ENCODE measurements at regions not wholly inside any gene's neighbourhood (a gene's known extent, or its start where the extent isn't known, plus 50 kb on each side); places are given as distances from the start of the nearest gene placed in this dataset.

DNA sequence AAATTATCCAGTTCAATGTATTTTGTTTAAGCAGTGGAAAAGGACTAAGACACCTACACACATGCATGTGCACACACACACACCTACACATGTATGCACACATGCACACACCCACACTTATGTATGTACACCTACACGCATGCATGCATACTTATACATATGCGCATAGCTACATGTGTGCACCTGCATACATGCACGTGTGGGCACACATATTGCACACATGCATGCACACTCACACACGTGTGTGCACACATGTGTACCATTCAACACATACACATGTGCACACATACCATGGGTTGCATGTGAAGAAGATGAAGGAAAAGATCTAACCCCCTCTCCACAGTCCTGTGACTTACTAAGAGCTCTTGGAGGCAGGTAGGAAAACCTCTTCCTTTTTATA lies 122.0 kb upstream of the MAFB start:
- Histone ChIP-seq H3K27ac (ENCODE audit: extremely low read length, insufficient read depth, low read length) (no peak overlapping the region), H3K9me3 (ENCODE audit: low read length) (no peaks in the 10 kb centered on the region), H3K4me2 (ENCODE audit: low read depth, low read length) (no peak overlapping the region), H3K36me3 (replicated peaks in 1 of 2; ENCODE audit: control insufficient read depth in 1 of 2, insufficient read depth in 2 of 2, low read length in 2 of 2) (no peaks in the 10 kb centered on the region), H3K9ac (ENCODE audit: insufficient read depth, low read depth, low read length) (no peak overlapping the region), H3K4me1 (ENCODE audit: insufficient read depth, low read length) (no peaks in the 10 kb centered on the region), H4K20me1 (ENCODE audit: insufficient read depth, low read length) (no peaks in the 10 kb centered on the region), H3K27me3 (ENCODE audit: control insufficient read depth in 1 of 2, insufficient read depth in 2 of 2, low read length in 2 of 2) (peaks cover 3 to 33% of the 10 kb centered on the region in 2 experiments; a peak in 4 of 5 replicates), H3K79me2 (ENCODE audit: insufficient read depth, low read length) (no peaks in the 10 kb centered on the region), H2AFZ (ENCODE audit: low read length) (no peak overlapping the region), H3K4me3 (replicated peaks in 1 of 3; ENCODE audit: insufficient read depth in 1 of 3, low read depth in 2 of 3, low read length in 3 of 3) (no peak overlapping the region)
- in situ Hi-C loops (cut with HindIII; ENCODE audit: extremely low pct_ligation_motif_present, low pct_unique_long_range_greater_than_20kb): no loop called here
- intact Hi-C loops (cut with micrococcal nuclease; ENCODE audit: unreplicated experiment): no loop called here
- ATAC-seq: no peak
- CTCF ChIA-PET (ENCODE audit: low intra/inter-chr PET ratio, low total read pairs): no interaction called here
- DNase-seq (ENCODE audit: low spot score): no peak
- POLR2A ChIA-PET: no interaction called here
- TF ChIP-seq ZBTB34 (CRISPR knock-in tag; IDR thresholded peaks at IDR 0.05): no peak
- TF ChIP-seq, protein P1, sequence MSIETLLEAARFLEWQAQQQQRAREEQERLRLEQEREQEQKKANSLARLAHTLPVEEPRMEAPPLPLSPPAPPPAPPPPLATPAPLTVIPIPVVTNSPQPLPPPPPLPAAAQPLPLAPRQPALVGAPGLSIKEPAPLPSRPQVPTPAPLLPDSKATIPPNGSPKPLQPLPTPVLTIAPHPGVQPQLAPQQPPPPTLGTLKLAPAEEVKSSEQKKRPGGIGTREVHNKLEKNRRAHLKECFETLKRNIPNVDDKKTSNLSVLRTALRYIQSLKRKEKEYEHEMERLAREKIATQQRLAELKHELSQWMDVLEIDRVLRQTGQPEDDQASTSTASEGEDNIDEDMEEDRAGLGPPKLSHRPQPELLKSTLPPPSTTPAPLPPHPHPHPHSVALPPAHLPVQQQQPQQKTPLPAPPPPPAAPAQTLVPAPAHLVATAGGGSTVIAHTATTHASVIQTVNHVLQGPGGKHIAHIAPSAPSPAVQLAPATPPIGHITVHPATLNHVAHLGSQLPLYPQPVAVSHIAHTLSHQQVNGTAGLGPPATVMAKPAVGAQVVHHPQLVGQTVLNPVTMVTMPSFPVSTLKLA (IDR thresholded peaks at IDR 0.05): peak; percentile 99
- 47% methylated on average over 4 of the region's 4 CpGs for WGBS (ENCODE audit: low lambda C conversion rate)
- BruUV-seq (replicated peaks): no TSS peak
- FAIRE-seq: no peak

DNA sequence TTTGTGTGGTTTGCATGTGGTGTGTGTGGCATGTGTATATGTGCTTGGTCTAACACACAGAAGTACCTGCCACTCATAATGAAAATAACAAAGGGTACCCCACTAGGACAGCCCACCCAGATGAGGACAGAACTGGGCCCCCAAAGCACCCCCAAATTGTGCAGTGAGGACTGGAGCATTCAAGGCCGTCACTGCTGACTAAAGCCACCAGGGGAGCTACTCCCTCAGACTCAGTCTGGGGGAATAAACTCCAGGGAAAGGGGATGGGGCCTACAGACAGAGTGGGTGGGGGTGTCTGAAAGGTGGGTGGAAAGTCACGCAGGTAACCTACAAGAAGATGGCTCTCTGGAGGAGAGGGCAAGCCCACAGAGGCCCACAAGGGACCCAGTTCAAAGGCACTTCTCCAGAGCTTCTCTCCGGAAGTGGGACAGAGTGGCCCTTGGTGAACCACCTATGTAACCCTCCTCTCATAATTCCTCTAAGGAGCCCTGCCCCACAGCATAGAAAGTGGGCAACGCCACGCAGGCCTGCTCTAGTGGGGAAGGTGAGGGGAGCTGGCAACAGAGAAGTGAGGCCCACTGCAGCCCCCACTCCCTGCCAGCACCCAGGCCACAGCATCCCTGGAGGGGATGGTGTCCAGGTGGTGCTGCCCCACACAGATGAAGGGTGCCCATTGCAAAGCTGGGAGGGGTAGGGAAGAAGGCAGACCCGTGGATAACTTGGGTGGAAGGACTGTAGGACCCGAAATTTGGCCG lies 122.8 kb upstream of the MAFB start:
- H3K9ac ChIP-seq (ENCODE audit: insufficient read depth, low read depth, low read length): no peak overlapping the region
- in situ Hi-C loops (cut with HindIII; ENCODE audit: extremely low pct_ligation_motif_present, low pct_unique_long_range_greater_than_20kb) (no loop called here), intact Hi-C loops (cut with micrococcal nuclease; ENCODE audit: unreplicated experiment) (no loop called here)
- CTCF ChIA-PET (ENCODE audit: low intra/inter-chr PET ratio, low total read pairs): no interaction called here
- BruUV-seq (replicated peaks): no TSS peak
- no peaks in the 10 kb centered on the region for H3K79me2 ChIP-seq (ENCODE audit: insufficient read depth, low read length)
- ATAC-seq (peak; percentile 44), DNase-seq (ENCODE audit: low spot score) (no peak), FAIRE-seq (no peak)
- no peaks in the 10 kb centered on the region for H3K36me3 ChIP-seq (replicated peaks in 1 of 2; ENCODE audit: control insufficient read depth in 1 of 2, insufficient read depth in 2 of 2, low read length in 2 of 2)
- WGBS (ENCODE audit: low lambda C conversion rate): 13% methylated on average over 8 of the region's 8 CpGs
- POLR2A ChIA-PET: no interaction called here
- no peak overlapping the region for H3K4me2 ChIP-seq (ENCODE audit: low read depth, low read length)
- no peak overlapping the region for H3K27ac ChIP-seq (ENCODE audit: extremely low read length, insufficient read depth, low read length)
- no peaks in the 10 kb centered on the region for H3K4me1 ChIP-seq (ENCODE audit: insufficient read depth, low read length)
- H4K20me1 ChIP-seq (ENCODE audit: insufficient read depth, low read length): no peaks in the 10 kb centered on the region
- peaks cover 2 to 29% of the 10 kb centered on the region in 2 experiments; a peak in 4 of 5 replicates for H3K27me3 ChIP-seq (ENCODE audit: control insufficient read depth in 1 of 2, insufficient read depth in 2 of 2, low read length in 2 of 2)
- no peaks in the 10 kb centered on the region for H3K9me3 ChIP-seq (ENCODE audit: low read length)
- no peak overlapping the region for H2AFZ ChIP-seq (ENCODE audit: low read length)
- no peak overlapping the region for H3K4me3 ChIP-seq (replicated peaks in 1 of 3; ENCODE audit: insufficient read depth in 1 of 3, low read depth in 2 of 3, low read length in 3 of 3)
- TF ChIP-seq THAP11 (CRISPR knock-in tag; IDR thresholded peaks at IDR 0.05): no peak
- TF ChIP-seq POLR2AphosphoS2 (IDR thresholded peaks at IDR 0.05; ENCODE audit: low read depth, low read length): no peak
- TF ChIP-seq, protein P2, sequence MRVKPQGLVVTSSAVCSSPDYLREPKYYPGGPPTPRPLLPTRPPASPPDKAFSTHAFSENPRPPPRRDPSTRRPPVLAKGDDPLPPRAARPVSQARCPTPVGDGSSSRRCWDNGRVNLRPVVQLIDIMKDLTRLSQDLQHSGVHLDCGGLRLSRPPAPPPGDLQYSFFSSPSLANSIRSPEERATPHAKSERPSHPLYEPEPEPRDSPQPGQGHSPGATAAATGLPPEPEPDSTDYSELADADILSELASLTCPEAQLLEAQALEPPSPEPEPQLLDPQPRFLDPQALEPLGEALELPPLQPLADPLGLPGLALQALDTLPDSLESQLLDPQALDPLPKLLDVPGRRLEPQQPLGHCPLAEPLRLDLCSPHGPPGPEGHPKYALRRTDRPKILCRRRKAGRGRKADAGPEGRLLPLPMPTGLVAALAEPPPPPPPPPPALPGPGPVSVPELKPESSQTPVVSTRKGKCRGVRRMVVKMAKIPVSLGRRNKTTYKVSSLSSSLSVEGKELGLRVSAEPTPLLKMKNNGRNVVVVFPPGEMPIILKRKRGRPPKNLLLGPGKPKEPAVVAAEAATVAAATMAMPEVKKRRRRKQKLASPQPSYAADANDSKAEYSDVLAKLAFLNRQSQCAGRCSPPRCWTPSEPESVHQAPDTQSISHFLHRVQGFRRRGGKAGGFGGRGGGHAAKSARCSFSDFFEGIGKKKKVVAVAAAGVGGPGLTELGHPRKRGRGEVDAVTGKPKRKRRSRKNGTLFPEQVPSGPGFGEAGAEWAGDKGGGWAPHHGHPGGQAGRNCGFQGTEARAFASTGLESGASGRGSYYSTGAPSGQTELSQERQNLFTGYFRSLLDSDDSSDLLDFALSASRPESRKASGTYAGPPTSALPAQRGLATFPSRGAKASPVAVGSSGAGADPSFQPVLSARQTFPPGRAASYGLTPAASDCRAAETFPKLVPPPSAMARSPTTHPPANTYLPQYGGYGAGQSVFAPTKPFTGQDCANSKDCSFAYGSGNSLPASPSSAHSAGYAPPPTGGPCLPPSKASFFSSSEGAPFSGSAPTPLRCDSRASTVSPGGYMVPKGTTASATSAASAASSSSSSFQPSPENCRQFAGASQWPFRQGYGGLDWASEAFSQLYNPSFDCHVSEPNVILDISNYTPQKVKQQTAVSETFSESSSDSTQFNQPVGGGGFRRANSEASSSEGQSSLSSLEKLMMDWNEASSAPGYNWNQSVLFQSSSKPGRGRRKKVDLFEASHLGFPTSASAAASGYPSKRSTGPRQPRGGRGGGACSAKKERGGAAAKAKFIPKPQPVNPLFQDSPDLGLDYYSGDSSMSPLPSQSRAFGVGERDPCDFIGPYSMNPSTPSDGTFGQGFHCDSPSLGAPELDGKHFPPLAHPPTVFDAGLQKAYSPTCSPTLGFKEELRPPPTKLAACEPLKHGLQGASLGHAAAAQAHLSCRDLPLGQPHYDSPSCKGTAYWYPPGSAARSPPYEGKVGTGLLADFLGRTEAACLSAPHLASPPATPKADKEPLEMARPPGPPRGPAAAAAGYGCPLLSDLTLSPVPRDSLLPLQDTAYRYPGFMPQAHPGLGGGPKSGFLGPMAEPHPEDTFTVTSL (CRISPR knock-in tag; IDR thresholded peaks at IDR 0.05; ENCODE audit: borderline replicate concordance): no peak
- TF ChIP-seq STAT5B (CRISPR knock-in tag; IDR thresholded peaks at IDR 0.05): no peak
- no peak for TF ChIP-seq PITX1 (CRISPR knock-in tag; IDR thresholded peaks at IDR 0.05)
- TF ChIP-seq WIZ (CRISPR knock-in tag; IDR thresholded peaks at IDR 0.05): no peak
- no peak for TF ChIP-seq ZNF441 (CRISPR knock-in tag; IDR thresholded peaks at IDR 0.05; ENCODE audit: borderline replicate concordance)
